SK-N-SH treated with all-trans-retinoic acid at 6 μM for 48 hours (cell line): ENCODE measurements at regions not wholly inside any gene's neighbourhood (a gene's known extent, or its start where the extent isn't known, plus 50 kb on each side); places are given as distances from the start of the nearest gene placed in this dataset.
A peak's percentile ranks its signal among the peaks of the same experiment; 100 is the strongest.

Experiments used
- ISL1 ChIP-seq: fragments of 250-450 bp; sonication (Bioruptor Pico); IDR thresholded peaks from 2 replicates; pipeline ENCODE4 v2.1.2; 2022; ENCODE audit warnings: mild to moderate bottlenecking, moderate library complexity
- RARB ChIP-seq: fragments of 250-450 bp; sonication (Bioruptor Pico); IDR thresholded peaks from 2 replicates; pipeline ENCODE4 v1.8.0; 2021; ENCODE audit warnings: mild to moderate bottlenecking, moderate library complexity
- SNAI2 ChIP-seq: fragments of 250-450 bp; sonication (Bioruptor Pico); IDR thresholded peaks from 2 replicates; pipeline ENCODE4 v1.5.0; 2020; ENCODE audit warnings: mild to moderate bottlenecking, moderate library complexity
- ZFP3 ChIP-seq: fragments of 250-450 bp; sonication (Bioruptor Pico); IDR thresholded peaks from 2 replicates; pipeline ENCODE4 v1.5.0; 2020; ENCODE audit warnings: mild to moderate bottlenecking, moderate library complexity
- TF ChIP-seq, protein P1 (sequence below): fragments of 250-450 bp; sonication (Bioruptor Pico); IDR thresholded peaks from 2 replicates; pipeline ENCODE4 v1.8.0; 2020; ENCODE audit warnings: mild to moderate bottlenecking, moderate library complexity, borderline replicate concordance

DNA sequence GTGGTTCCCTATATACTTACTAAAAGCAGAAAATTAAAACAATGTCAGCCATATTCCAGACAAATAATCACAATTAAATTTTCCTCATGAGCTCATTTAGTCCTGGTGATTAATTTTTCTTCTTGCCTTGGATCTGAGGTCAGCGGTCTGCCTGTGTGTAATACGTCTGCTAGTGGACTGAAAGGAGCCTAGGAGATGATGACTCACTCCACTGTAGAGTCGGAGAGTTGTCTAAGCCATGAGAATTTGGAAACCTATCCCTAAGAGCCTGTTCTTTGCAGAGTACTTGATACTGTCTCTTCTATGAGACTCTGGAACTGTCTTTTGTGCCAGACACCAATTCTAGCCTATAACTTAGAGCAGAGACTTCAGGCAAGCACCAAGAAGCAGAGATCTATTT, 94.2 kb upstream of the RAB27B start:
- TF ChIP-seq, protein P1, sequence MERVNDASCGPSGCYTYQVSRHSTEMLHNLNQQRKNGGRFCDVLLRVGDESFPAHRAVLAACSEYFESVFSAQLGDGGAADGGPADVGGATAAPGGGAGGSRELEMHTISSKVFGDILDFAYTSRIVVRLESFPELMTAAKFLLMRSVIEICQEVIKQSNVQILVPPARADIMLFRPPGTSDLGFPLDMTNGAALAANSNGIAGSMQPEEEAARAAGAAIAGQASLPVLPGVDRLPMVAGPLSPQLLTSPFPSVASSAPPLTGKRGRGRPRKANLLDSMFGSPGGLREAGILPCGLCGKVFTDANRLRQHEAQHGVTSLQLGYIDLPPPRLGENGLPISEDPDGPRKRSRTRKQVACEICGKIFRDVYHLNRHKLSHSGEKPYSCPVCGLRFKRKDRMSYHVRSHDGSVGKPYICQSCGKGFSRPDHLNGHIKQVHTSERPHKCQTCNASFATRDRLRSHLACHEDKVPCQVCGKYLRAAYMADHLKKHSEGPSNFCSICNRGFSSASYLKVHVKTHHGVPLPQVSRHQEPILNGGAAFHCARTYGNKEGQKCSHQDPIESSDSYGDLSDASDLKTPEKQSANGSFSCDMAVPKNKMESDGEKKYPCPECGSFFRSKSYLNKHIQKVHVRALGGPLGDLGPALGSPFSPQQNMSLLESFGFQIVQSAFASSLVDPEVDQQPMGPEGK (CRISPR knock-in tag): no peak
- TF ChIP-seq ZFP3 (CRISPR knock-in tag) (peak; percentile 41; the same call in 1 of the 2 replicates), SNAI2 (CRISPR knock-in tag) (no peak), RARB (CRISPR knock-in tag) (no peak), ISL1 (CRISPR knock-in tag) (peak; percentile 40)
